ENCODE measurements at regions not wholly inside any gene's neighbourhood (a gene's known extent, or its start where the extent isn't known, plus 50 kb on each side); places are given as distances from the start of the nearest gene placed in this dataset.

DNA sequence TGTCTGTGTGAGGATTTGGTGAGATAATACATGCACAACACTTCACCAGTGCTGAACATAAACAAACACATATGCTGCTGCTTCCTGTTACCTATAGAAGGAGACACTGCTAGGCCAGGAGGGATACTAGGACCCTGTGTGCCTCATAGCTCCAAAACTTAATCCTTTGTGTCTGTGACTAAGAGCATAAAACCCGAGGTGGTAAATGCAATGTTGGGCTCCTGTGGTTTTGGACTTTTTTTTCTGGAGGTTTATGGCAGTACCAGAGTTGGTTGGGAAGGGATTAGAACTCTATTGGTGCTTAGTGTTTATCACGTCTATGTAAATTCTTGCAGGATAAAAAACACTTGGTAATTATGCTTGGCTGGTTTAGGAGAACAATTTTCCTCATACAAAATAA is 122.9 kb downstream of the NUF2 start:
- TF ChIP-seq POLR2AphosphoS5 (IDR thresholded peaks at IDR 0.05; ENCODE audit: borderline replicate concordance, low read depth, low read length) (no peak), EZH2 (IDR thresholded peaks at IDR 0.05) (no peak), FOXP2 (optimal IDR thresholded peaks at IDR 0.05; ENCODE audit: control extremely low read depth, extremely low read length, insufficient read depth) (no peak)
